Left ventricle myocardium superior (tissue), 1 donor: ENCODE measurements at regions not wholly inside any gene's neighbourhood (a gene's known extent, or its start where the extent isn't known, plus 50 kb on each side); places are given as distances from the start of the nearest gene placed in this dataset.

ENCODE experiments used
- ATAC-seq: fragments of 200-7000 bp; cut with Tn5 transposase; one replicate; pipeline ENCODE4 v1.9.1; 2020; ENCODE audit warnings: mild to moderate bottlenecking, moderate library complexity
- DNase-seq: peaks from one replicate; pipeline ENCODE4 v3.0.0-alpha.2; 2020
- intact Hi-C: fragments of 100-400 bp; cut with micrococcal nuclease; formaldehyde crosslinking; loops from one replicate; pipeline ENCODE4 v1.11.0; 2022
- donor health status: DM: no; HTN: yes; CAD: no; lungs with severe emphysema.

- intact Hi-C loops, result no loop called here
- DNase-seq (peak; percentile 71), ATAC-seq (peak; percentile 93)
Observed at GRCh38 chr6:26312501-26313397, 52.2 kb upstream of the BTN3A2 start.
